Adrenal gland (tissue), 9 donors: ENCODE measurements at regions not wholly inside any gene's neighbourhood (a gene's known extent, or its start where the extent isn't known, plus 50 kb on each side); places are given as distances from the start of the nearest gene placed in this dataset.

Experiments
- DNase-seq, 7 donors: peaks; one replicate each; pipeline ENCODE4 v3.0.0-alpha.2; 2019 to 2020
- H3K27ac ChIP-seq, 5 donors: fragments of 200-600 bp; sonication (generic) in 4 of 5; 1 replicate in 3 of 5; 2 replicates in 2 of 5; pipeline versions ENCODE4 v1.5.1 to v1.8.0; 2016 to 2020; ENCODE audit warnings: mild to moderate bottlenecking in 1 of 5
- H3K27me3 ChIP-seq: fragments of 200-600 bp; 2 replicates; pipeline ENCODE4 v1.8.0; 2021
- H3K36me3 ChIP-seq, 2 donors: fragments of 200-600 bp; replicated peaks in 1 of 2; 1 replicate in 1 of 2; 2 replicates in 1 of 2; pipeline versions ENCODE4 v1.5.1 to v1.8.0; 2018 to 2022
- H3K4me1 ChIP-seq, 2 donors: fragments of 200-600 bp; replicated peaks in 1 of 2; 1 replicate in 1 of 2; 2 replicates in 1 of 2; pipeline versions ENCODE4 v1.5.1 to v1.8.0; 2018 to 2021
- H3K4me3 ChIP-seq, 4 donors: fragments of 200-600 bp; sonication (generic) in 3 of 4; one replicate each; pipeline ENCODE4 v1.5.1; 2016 to 2018
- H3K9me3 ChIP-seq, 3 donors: fragments of 200-600 bp; sonication (generic) in 1 of 3; replicated peaks in 1 of 3; 1 replicate in 2 of 3; 2 replicates in 1 of 3; pipeline versions ENCODE4 v1.5.1 to v1.8.0; 2016 to 2021
- CTCF ChIP-seq, 6 experiments: fragments of 450-650 bp in 4 of 6; fragments of 200-600 bp in 2 of 6; sonication (generic) in 1 of 6; IDR thresholded peaks; 1 replicate in 5 of 6; 2 replicates in 1 of 6; pipeline versions ENCODE4 v1.5.1 to v1.8.0; 2016 to 2021; ENCODE audit warnings: antibody characterized with exemption in 6 of 6, mild to moderate bottlenecking in 2 of 6, moderate library complexity in 1 of 6
- POLR2A ChIP-seq, 2 donors: fragments of 450-650 bp; IDR thresholded peaks; one replicate each; pipeline ENCODE4 v1.6.1; 2017; ENCODE audit warnings: antibody characterized with exemption in 2 of 2, mild to moderate bottlenecking in 2 of 2, moderate library complexity in 1 of 2
- WGBS, 4 donors: extraction: QIAGEN DNeasy Blood & Tissue Kit in 2 of 4; methylation state at CpG; one replicate each; pipeline versions ENCODE4 v1.1.5 to v1.1.7; 2013 to 2017; 5-methylcytosine and 5-hydroxymethylcytosine counted together
- intact Hi-C, 2 donors: fragments of 100-400 bp; cut with DNase I; formaldehyde crosslinking; loops; one replicate each; pipeline versions ENCODE4 v1.14.1 to v1.15.0; 2022 to 2023
- donor health status: healthy with polysubstance abuse.
- donor health status: Bipolar disorder and iron deficiency.
- donor health status: DM: yes; HTN: yes; CAD: no.
- donor health status: DM: no; HTN: no; CAD: no.
- donor health status: DM: no; HTN: no; CAD: no.

DNA sequence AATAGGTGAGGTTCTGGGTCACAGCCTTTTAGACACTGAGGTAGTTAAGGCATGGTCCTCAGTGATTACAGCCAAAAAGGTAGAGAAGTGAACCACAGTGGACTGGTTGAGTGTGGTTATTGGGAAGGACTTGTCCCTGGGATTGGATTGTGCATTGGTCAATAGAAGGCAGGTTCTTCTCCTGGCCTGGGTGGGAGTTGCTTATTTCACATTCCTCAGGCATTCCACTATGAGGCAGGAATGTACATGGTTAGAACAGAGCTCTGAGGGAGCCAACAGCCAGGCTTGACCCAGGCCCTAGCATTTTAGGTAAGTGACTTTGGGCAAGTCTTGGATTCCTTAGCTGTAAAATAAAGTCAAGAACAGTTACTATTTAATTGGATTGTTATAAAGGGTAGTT, 97.9 kb upstream of the MARK1 start:
- Histone ChIP-seq H3K9me3 (no peaks in the 10 kb centered on the region), H3K4me3 (no peak overlapping the region), H3K36me3 (no peaks in the 10 kb centered on the region), H3K27ac (no peak overlapping the region), H3K4me1 (no peaks in the 10 kb centered on the region), H3K27me3 (no peaks in the 10 kb centered on the region)
- DNase-seq, result no peak
- intact Hi-C loops, result no loop called here
- TF ChIP-seq POLR2A (IDR thresholded peaks at IDR 0.05) (no peak), CTCF (IDR thresholded peaks at IDR 0.05) (no peak)

DNA sequence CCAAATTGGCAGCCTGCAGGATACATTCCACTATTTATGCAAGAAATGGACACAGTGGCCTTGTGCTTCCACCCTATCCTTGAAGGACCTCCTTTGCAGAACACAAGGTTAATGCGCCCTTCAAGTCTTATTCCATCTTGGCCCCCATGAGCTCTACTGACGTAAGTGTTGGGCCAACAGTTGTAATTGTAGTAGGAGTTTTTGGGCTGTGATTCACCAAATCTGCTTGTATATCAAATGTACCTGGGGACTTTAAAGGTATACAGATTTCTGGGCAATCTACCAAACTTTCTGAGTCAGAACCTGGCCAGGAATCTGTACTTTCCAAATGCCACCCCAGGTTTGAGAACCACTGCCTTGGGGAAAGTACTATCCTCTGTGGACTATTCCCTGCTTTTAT, 100.9 kb upstream of the MARK1 start:
- no peak overlapping the region for H3K27ac ChIP-seq

GRCh38 chr1:220425852-220426251, 102.1 kb upstream of the MARK1 start:
- intact Hi-C loops, result no loop called here
- TF ChIP-seq POLR2A (IDR thresholded peaks at IDR 0.05) (no peak), CTCF (IDR thresholded peaks at IDR 0.05) (no peak)
- 93 to 100% (median 97%) methylated on average over 1 of the region's 1 CpG for WGBS, 4 donors
- Histone ChIP-seq H3K4me1 (no peaks in the 10 kb centered on the region), H3K4me3 (no peak overlapping the region), H3K27me3 (no peaks in the 10 kb centered on the region), H3K27ac (no peak overlapping the region), H3K9me3 (no peaks in the 10 kb centered on the region), H3K36me3 (no peaks in the 10 kb centered on the region)
- DNase-seq, result no peak

More for the DNA sequence above, 100.9 kb upstream of the MARK1 start:
- Histone ChIP-seq H3K9me3 (no peaks in the 10 kb centered on the region), H3K27me3 (no peaks in the 10 kb centered on the region), H3K36me3 (no peaks in the 10 kb centered on the region), H3K4me3 (no peak overlapping the region), H3K4me1 (no peaks in the 10 kb centered on the region)
- TF ChIP-seq CTCF (IDR thresholded peaks at IDR 0.05), result no peak
- no peak for TF ChIP-seq POLR2A (IDR thresholded peaks at IDR 0.05)
- peak in 2 of 7 donors; percentile 5 to 14 for DNase-seq
- intact Hi-C loops, result no loop called here
- WGBS, 4 donors, result 59 to 68% (median 60%) methylated on average over 2 of the region's 2 CpGs

DNA sequence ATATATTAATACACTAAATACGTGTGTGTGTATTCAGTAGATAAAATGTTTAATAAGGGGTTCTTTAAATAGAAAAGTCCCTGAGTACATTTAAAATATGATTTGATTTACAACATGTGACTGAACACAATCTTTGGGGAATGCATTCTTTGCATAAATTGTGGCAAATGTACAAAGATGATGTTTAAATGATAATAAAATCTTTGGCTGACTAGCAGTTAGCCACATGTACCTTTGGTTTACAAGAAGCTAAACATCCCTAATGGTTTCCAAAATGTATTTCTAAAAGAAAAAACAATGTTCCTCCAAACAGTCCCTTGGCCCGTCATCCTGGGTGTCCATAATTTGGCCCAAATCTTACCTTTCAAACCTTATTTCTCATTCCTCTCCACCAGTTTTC, 106.4 kb upstream of the MARK1 start:
- no peak for DNase-seq
- no peaks in the 10 kb centered on the region for H3K4me1 ChIP-seq
- H3K9me3 ChIP-seq, result no peaks in the 10 kb centered on the region
- no peaks in the 10 kb centered on the region for H3K36me3 ChIP-seq
- H3K4me3 ChIP-seq, result no peak overlapping the region
- 68 to 86% (median 75%) methylated on average over 2 of the region's 2 CpGs for WGBS, 4 donors
- TF ChIP-seq POLR2A (IDR thresholded peaks at IDR 0.05) (no peak), CTCF (IDR thresholded peaks at IDR 0.05) (no peak)
- intact Hi-C loops, result no loop called here
- no peaks in the 10 kb centered on the region for H3K27me3 ChIP-seq
- no peak overlapping the region for H3K27ac ChIP-seq
